Effector memory CD4-positive, alpha-beta T cell (primary cell): ENCODE measurements at regions not wholly inside any gene's neighbourhood (a gene's known extent, or its start where the extent isn't known, plus 50 kb on each side); places are given as distances from the start of the nearest gene placed in this dataset.

Experiments used
- DNase-seq, 3 donors: peaks; one replicate each; pipeline ENCODE4 v3.0.0-alpha.2; 2020
- H3K27ac ChIP-seq: 2 replicates; pipeline ENCODE4 v1.7.0; 2013; ENCODE audit warnings: mild to moderate bottlenecking, low read length, moderate library complexity; ENCODE audit not compliant: insufficient read depth, poor library complexity, severe bottlenecking
- H3K27me3 ChIP-seq: replicated peaks from 2 replicates; pipeline ENCODE4 v1.7.0; 2013; ENCODE audit warnings: mild to moderate bottlenecking, low read length; ENCODE audit not compliant: insufficient read depth, control insufficient read depth, poor library complexity, severe bottlenecking
- H3K36me3 ChIP-seq: 2 replicates; pipeline ENCODE4 v1.7.0; 2013; ENCODE audit warnings: mild to moderate bottlenecking, low read length, moderate library complexity; ENCODE audit not compliant: control insufficient read depth, insufficient read depth
- H3K4me1 ChIP-seq: 2 replicates; pipeline ENCODE4 v1.7.0; 2013; ENCODE audit warnings: low read length, mild to moderate bottlenecking; ENCODE audit not compliant: control insufficient read depth, insufficient read depth, poor library complexity, severe bottlenecking
- H3K4me3 ChIP-seq: 2 replicates; pipeline ENCODE4 v1.7.0; 2013; ENCODE audit warnings: low read length, low read depth, mild to moderate bottlenecking; ENCODE audit not compliant: insufficient read depth, poor library complexity, severe bottlenecking
- H3K9me3 ChIP-seq: 2 replicates; pipeline ENCODE4 v1.7.0; 2013; ENCODE audit warnings: mild to moderate bottlenecking, low read length, moderate library complexity; ENCODE audit not compliant: control insufficient read depth

GRCh38 chr1:61536174-61537108, 188.5 kb downstream of the TM2D1 start:
- DNase-seq = no peak
- Histone ChIP-seq H3K4me1 (no peaks in the 10 kb centered on the region), H3K4me3 (no peak overlapping the region), H3K27me3 (no peaks in the 10 kb centered on the region), H3K9me3 (no peaks in the 10 kb centered on the region), H3K36me3 (no peaks in the 10 kb centered on the region), H3K27ac (no peak overlapping the region)

- H3K4me1 ChIP-seq = no peaks in the 10 kb centered on the region
- H3K9me3 ChIP-seq = no peaks in the 10 kb centered on the region
- no peak overlapping the region for H3K27ac ChIP-seq
- no peaks in the 10 kb centered on the region for H3K36me3 ChIP-seq
- no peak for DNase-seq
- H3K27me3 ChIP-seq = no peaks in the 10 kb centered on the region
- no peak overlapping the region for H3K4me3 ChIP-seq
These were observed 190.1 kb downstream of the TM2D1 start for GRCh38 chr1:61534847-61535246.

GRCh38 chr1:61533546-61533945, 191.4 kb downstream of the TM2D1 start:
- DNase-seq = no peak

GRCh38 chr1:61531716-61532115, 193.2 kb downstream of the TM2D1 start:
- H3K9me3 ChIP-seq = no peaks in the 10 kb centered on the region
- no peak overlapping the region for H3K27ac ChIP-seq
- no peak for DNase-seq
- no peaks in the 10 kb centered on the region for H3K27me3 ChIP-seq
- no peaks in the 10 kb centered on the region for H3K36me3 ChIP-seq
- no peak overlapping the region for H3K4me3 ChIP-seq
- no peaks in the 10 kb centered on the region for H3K4me1 ChIP-seq

More at GRCh38 chr1:61533546-61533945, 191.4 kb downstream of the TM2D1 start:
- H3K4me1 ChIP-seq = no peaks in the 10 kb centered on the region
- no peaks in the 10 kb centered on the region for H3K36me3 ChIP-seq
- no peaks in the 10 kb centered on the region for H3K9me3 ChIP-seq
- H3K27me3 ChIP-seq = no peaks in the 10 kb centered on the region
- H3K4me3 ChIP-seq = no peak overlapping the region
- H3K27ac ChIP-seq = no peak overlapping the region

GRCh38 chr1:61523893-61524605, 200.9 kb downstream of the TM2D1 start:
- no peaks in the 10 kb centered on the region for H3K4me1 ChIP-seq
- H3K27me3 ChIP-seq = no peaks in the 10 kb centered on the region
- no peak for DNase-seq

GRCh38 chr1:61523229-61523628, 201.7 kb downstream of the TM2D1 start:
- DNase-seq = no peak
- H3K9me3 ChIP-seq = no peaks in the 10 kb centered on the region
- no peak overlapping the region for H3K27ac ChIP-seq
- no peak overlapping the region for H3K4me3 ChIP-seq
- no peaks in the 10 kb centered on the region for H3K36me3 ChIP-seq
- H3K4me1 ChIP-seq = no peaks in the 10 kb centered on the region
- H3K27me3 ChIP-seq = no peaks in the 10 kb centered on the region

More at GRCh38 chr1:61523893-61524605, 200.9 kb downstream of the TM2D1 start:
- Histone ChIP-seq H3K9me3 (no peaks in the 10 kb centered on the region), H3K36me3 (no peaks in the 10 kb centered on the region), H3K27ac (no peak overlapping the region), H3K4me3 (no peak overlapping the region)

GRCh38 chr1:61520401-61520800, 204.5 kb downstream of the TM2D1 start:
- Histone ChIP-seq H3K27ac (no peak overlapping the region), H3K9me3 (no peaks in the 10 kb centered on the region), H3K36me3 (no peaks in the 10 kb centered on the region), H3K4me1 (no peaks in the 10 kb centered on the region), H3K27me3 (no peaks in the 10 kb centered on the region), H3K4me3 (no peak overlapping the region)
- DNase-seq = no peak

- no peak for DNase-seq
- Histone ChIP-seq H3K9me3 (no peaks in the 10 kb centered on the region), H3K27ac (no peak overlapping the region), H3K4me3 (no peak overlapping the region), H3K36me3 (no peaks in the 10 kb centered on the region), H3K4me1 (no peaks in the 10 kb centered on the region), H3K27me3 (no peaks in the 10 kb centered on the region)
These were observed 205.3 kb downstream of the TM2D1 start for GRCh38 chr1:61519631-61520030.

GRCh38 chr1:61518670-61519400, 206.1 kb downstream of the TM2D1 start:
- no peak overlapping the region for H3K27ac ChIP-seq
- H3K9me3 ChIP-seq = no peaks in the 10 kb centered on the region

More at GRCh38 chr1:61518670-61519400, 206.1 kb downstream of the TM2D1 start:
- H3K27me3 ChIP-seq = no peaks in the 10 kb centered on the region
- H3K4me3 ChIP-seq = no peak overlapping the region
- H3K4me1 ChIP-seq = no peaks in the 10 kb centered on the region
- no peaks in the 10 kb centered on the region for H3K36me3 ChIP-seq
- no peak for DNase-seq
